IMR-90 (cell line): ENCODE measurements at regions not wholly inside any gene's neighbourhood (a gene's known extent, or its start where the extent isn't known, plus 50 kb on each side); places are given as distances from the start of the nearest gene placed in this dataset.

Source experiments
- ATAC-seq: fragments of 200-7000 bp; cut with Tn5 transposase; 2 replicates; pipeline ENCODE4 v1.9.1; 2020; ENCODE audit warnings: low read depth, mild to moderate bottlenecking, moderate library complexity
- BruUV-seq: library from RNA; stranded (reverse); fragments of 400-500 nt; replicated peaks from 2 replicates; lab custom pipeline; 2021; lab: Mats Ljungman, UMichigan
- CTCF ChIA-PET: fragments of 300-600 bp; formaldehyde crosslinking; extraction: SDS; loops from one replicate; lab custom pipeline; 2021; ENCODE audit warnings: antibody characterized with exemption; lab: Yijun Ruan, JAX
- POLR2A ChIA-PET: fragments of 300-600 bp; sonication (Branson Sonifier 250); formaldehyde crosslinking; loops from one replicate; lab custom pipeline; 2022; ENCODE audit warnings: antibody characterized with exemption; ENCODE audit not compliant: unreplicated experiment; lab: Charles Lee
- DNase-seq: peaks from one replicate; pipeline ENCODE4 v3.0.0; 2013
- H2AFZ ChIP-seq: replicated peaks from 2 replicates; pipeline ENCODE3; 2013; ENCODE audit warnings: low read length, mild to moderate bottlenecking; ENCODE audit not compliant: poor library complexity
- H2AK5ac ChIP-seq: 2 replicates; pipeline ENCODE4 v1.6.1; 2013; ENCODE audit warnings: low read depth, low read length, inconsistent platforms
- H2AK9ac ChIP-seq: replicated peaks from 2 replicates; pipeline ENCODE3; 2013; ENCODE audit warnings: mild to moderate bottlenecking, low read depth, low read length, moderate library complexity; ENCODE audit not compliant: poor library complexity
- H2BK120ac ChIP-seq: 2 replicates; pipeline ENCODE4 v1.6.1; 2013; ENCODE audit warnings: low read depth, low read length, inconsistent platforms
- H2BK15ac ChIP-seq: 3 replicates; pipeline ENCODE4 v1.6.1; 2013; ENCODE audit warnings: low read depth, low read length, inconsistent platforms
- H2BK20ac ChIP-seq: 2 replicates; pipeline ENCODE4 v1.6.1; 2013; ENCODE audit warnings: low read depth, mild to moderate bottlenecking, inconsistent platforms, low read length, moderate library complexity
- H2BK5ac ChIP-seq: 2 replicates; pipeline ENCODE4 v1.6.1; 2013; ENCODE audit warnings: mild to moderate bottlenecking, low read depth, low read length, inconsistent platforms; ENCODE audit not compliant: poor library complexity, severe bottlenecking
- H3K14ac ChIP-seq: replicated peaks from 2 replicates; pipeline ENCODE4 v1.6.1; 2013; ENCODE audit warnings: low read depth, low read length, inconsistent platforms
- H3K18ac ChIP-seq: 2 replicates; pipeline ENCODE4 v1.6.1; 2013; ENCODE audit warnings: low read depth, low read length, control low read depth
- H3K23ac ChIP-seq: 2 replicates; pipeline ENCODE4 v1.6.1; 2013; ENCODE audit warnings: low read depth, low read length, inconsistent platforms
- H3K27ac ChIP-seq: 2 replicates; pipeline ENCODE4 v1.5.1; 2013; ENCODE audit warnings: mild to moderate bottlenecking, control low read depth, low read length; ENCODE audit not compliant: insufficient read depth
- H3K27me3 ChIP-seq: 2 replicates; pipeline ENCODE4 v1.6.1; 2013; ENCODE audit warnings: low read length; ENCODE audit not compliant: control insufficient read depth, insufficient read depth
- H3K36me3 ChIP-seq: 2 replicates; pipeline ENCODE4 v1.6.1; 2013; ENCODE audit warnings: low read length, mixed read lengths; ENCODE audit not compliant: control insufficient read depth, insufficient read depth
- H3K4ac ChIP-seq: 2 replicates; pipeline ENCODE4 v1.6.1; 2013; ENCODE audit warnings: low read depth, low read length, inconsistent platforms
- H3K4me1 ChIP-seq: 2 replicates; pipeline ENCODE4 v1.6.1; 2013; ENCODE audit warnings: low read length, mixed read lengths; ENCODE audit not compliant: control insufficient read depth, insufficient read depth
- H3K4me2 ChIP-seq: 2 replicates; pipeline ENCODE4 v1.6.1; 2013; ENCODE audit warnings: low read depth, mild to moderate bottlenecking, control low read depth, low read length, moderate library complexity
- H3K4me3 ChIP-seq: 2 replicates; pipeline ENCODE4 v1.5.1; 2013; ENCODE audit warnings: low read depth, mild to moderate bottlenecking, control low read depth, low read length, moderate library complexity; ENCODE audit not compliant: insufficient read depth
- H3K56ac ChIP-seq: 2 replicates; pipeline ENCODE4 v1.6.1; 2013; ENCODE audit warnings: low read length, inconsistent platforms; ENCODE audit not compliant: insufficient read depth; ENCODE audit errors: extremely low read depth
- H3K79me1 ChIP-seq, 2 experiments: 2 replicates each; pipeline ENCODE4 v1.6.1; 2013; ENCODE audit warnings: low read length in 2 of 2, inconsistent platforms in 1 of 2, low read depth in 1 of 2
- H3K9ac ChIP-seq: 2 replicates; pipeline ENCODE4 v1.6.1; 2013; ENCODE audit warnings: low read depth, low read length, control low read depth
- H3K9me1 ChIP-seq: 2 replicates; pipeline ENCODE4 v1.6.1; 2013; ENCODE audit warnings: low read length, inconsistent platforms; ENCODE audit not compliant: insufficient read depth
- H3K9me3 ChIP-seq: 2 replicates; pipeline ENCODE4 v1.6.1; 2013; ENCODE audit warnings: low read length; ENCODE audit not compliant: control insufficient read depth, insufficient read depth
- H4K20me1 ChIP-seq: 2 replicates; pipeline ENCODE4 v1.6.1; 2013; ENCODE audit warnings: low read length, inconsistent platforms; ENCODE audit not compliant: insufficient read depth
- H4K5ac ChIP-seq: 2 replicates; pipeline ENCODE4 v1.6.1; 2013; ENCODE audit warnings: mild to moderate bottlenecking, low read depth, low read length, control low read depth
- H4K8ac ChIP-seq, 2 experiments: 2 replicates each; pipeline ENCODE4 v1.6.1; 2013; ENCODE audit warnings: low read depth in 2 of 2, low read length in 2 of 2, control low read depth in 1 of 2, inconsistent platforms in 1 of 2
- H4K91ac ChIP-seq: 2 replicates; pipeline ENCODE4 v1.6.1; 2013; ENCODE audit warnings: low read depth, low read length, inconsistent platforms; ENCODE audit not compliant: insufficient read depth
- CHD1 ChIP-seq: IDR thresholded peaks from 2 replicates; pipeline ENCODE4 v1.6.1; 2012; ENCODE audit warnings: low read depth, low read length, improper control_type of control experiment
- CTCF ChIP-seq: conservative IDR thresholded peaks from 2 replicates; pipeline ENCODE4 v1.5.1; 2012; ENCODE audit warnings: mild to moderate bottlenecking, low read depth, low read length, improper control_type of control experiment
- POLR2A ChIP-seq: IDR thresholded peaks from 2 replicates; pipeline ENCODE4 v1.6.1; 2012; ENCODE audit warnings: mild to moderate bottlenecking, low read depth, low read length
- SMC3 ChIP-seq: fragments of 150-350 bp; IDR thresholded peaks from 2 replicates; pipeline ENCODE4 v1.6.1; 2016; ENCODE audit warnings: low read depth, mild to moderate bottlenecking, antibody characterized with exemption, low read length, moderate library complexity
- WGBS, 2 experiments: methylation state at CpG; one replicate each; pipeline versions ENCODE4 v1.1.5 to v1.1.7; 2013; ENCODE audit warnings: missing lambda C conversion rate in 2 of 2; ENCODE audit not compliant: insufficient read length in 1 of 2; ENCODE audit errors: extremely low coverage in 2 of 2; 5-methylcytosine and 5-hydroxymethylcytosine counted together
- dilution Hi-C: fragments of 300-500 bp; cut with HindIII; formaldehyde crosslinking; loops from one replicate; pipeline ENCODE4 v1.14.3; 2018; ENCODE audit warnings: low sequenced_read_pairs; ENCODE audit not compliant: unreplicated experiment
- in situ Hi-C: fragments of 300-500 bp; cut with MboI; formaldehyde crosslinking; loops from 3 replicates; pipeline ENCODE4 v1.14.3; 2019; ENCODE audit warnings: low sequenced_read_pairs, inconsistent platforms, mixed read lengths
- intact Hi-C: fragments of 100-400 bp; cut with micrococcal nuclease; formaldehyde crosslinking; loops from 2 replicates; pipeline ENCODE4 v1.10.0; 2022

GRCh38 chr1:29456685-29457435 lies 220.5 kb downstream of the PTPRU start:
- dilution Hi-C loops = no loop called here
- Histone ChIP-seq H2BK20ac (no peak overlapping the region), H3K9me3 (no peaks in the 10 kb centered on the region), H2BK15ac (no peak overlapping the region), H3K4me3 (no peak overlapping the region), H3K23ac (no peak overlapping the region), H3K9ac (no peak overlapping the region), H3K36me3 (no peaks in the 10 kb centered on the region), H3K14ac (no peak overlapping the region), H3K27me3 (peaks cover 1% of the 10 kb centered on the region; the same call in 1 of the 2 replicates), H3K79me1 (no peaks in the 10 kb centered on the region), H3K4ac (no peak overlapping the region), H2BK5ac (no peak overlapping the region), H4K5ac (no peak overlapping the region), H3K27ac (no peak overlapping the region), H3K4me1 (no peaks in the 10 kb centered on the region), H4K20me1 (no peaks in the 10 kb centered on the region), H2BK120ac (no peak overlapping the region), H4K91ac (no peak overlapping the region), H2AFZ (no peak overlapping the region), H3K56ac (no peak overlapping the region), H3K4me2 (no peak overlapping the region), H3K9me1 (no peaks in the 10 kb centered on the region), H2AK5ac (no peak overlapping the region), H2AK9ac (no peak overlapping the region), H4K8ac (no peak overlapping the region), H3K18ac (no peak overlapping the region)
- DNase-seq = no peak
- ATAC-seq = no peak
- in situ Hi-C loops = loop anchor here (10.0 kb wide), 1 partner anchor 212 kb away; no protein-coding TSS in a partner anchor
- POLR2A ChIA-PET = no interaction called here
- WGBS, 2 experiments = no CpG with 5 or more reads among the region's 4 CpGs
- CTCF ChIA-PET = no interaction called here
- TF ChIP-seq POLR2A = no peak
- TF ChIP-seq CTCF = no peak
- no peak for TF ChIP-seq CHD1
- no peak for TF ChIP-seq SMC3
- BruUV-seq = no TSS peak
- intact Hi-C loops = no loop called here
